GM12892 (cell line): ENCODE measurements at regions not wholly inside any gene's neighbourhood (a gene's known extent, or its start where the extent isn't known, plus 50 kb on each side); places are given as distances from the start of the nearest gene placed in this dataset.

Experiments used
- POLR2A ChIP-seq: IDR thresholded peaks from 2 replicates; pipeline ENCODE4 v1.6.1; 2011; ENCODE audit warnings: low read depth, low read length, control low read depth
- POLR2AphosphoS5 ChIP-seq: IDR thresholded peaks from 2 replicates; pipeline ENCODE4 v1.6.1; 2011; ENCODE audit warnings: low read depth, low read length, control low read depth

DNA sequence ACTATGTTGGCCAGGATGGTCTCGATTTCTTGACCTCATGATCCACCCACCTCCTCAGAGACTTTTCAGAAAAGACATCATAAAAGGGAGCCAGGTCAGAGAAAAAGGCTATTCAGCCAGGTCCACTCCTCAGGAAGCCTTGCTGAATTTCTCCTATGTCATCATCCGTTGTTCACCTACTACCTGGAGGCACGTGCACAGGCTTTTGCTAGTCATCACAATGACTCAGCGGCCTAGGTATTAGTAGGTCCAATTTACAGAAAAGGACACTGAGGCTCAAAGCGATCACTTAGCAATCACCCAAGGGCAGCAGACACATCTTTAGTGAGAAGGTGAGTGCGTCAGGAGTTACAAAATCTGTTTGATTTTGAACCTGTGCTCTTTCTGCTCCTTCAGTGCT is 72.3 kb upstream of the RAD23B start:
- TF ChIP-seq POLR2A (no peak), POLR2AphosphoS5 (no peak)
